Iris pigment epithelial cell (primary cell): ENCODE measurements at regions not wholly inside any gene's neighbourhood (a gene's known extent, or its start where the extent isn't known, plus 50 kb on each side); places are given as distances from the start of the nearest gene placed in this dataset.
"Not testable (repeated sequence)": the region's sequence is repeated elsewhere in the genome, so short reads cannot be mapped to it uniquely, and the experiment has no call there.

ENCODE experiments used
- DNase-seq: peaks from one replicate; pipeline ENCODE4 v3.0.0-alpha.2; 2011; ENCODE audit warnings: low read depth

GRCh38 chr14:30305346-30305745 lies 253.6 kb upstream of the G2E3 start:
- DNase-seq, result no peak

- no peak for DNase-seq
These were observed 249.6 kb upstream of the G2E3 start for GRCh38 chr14:30309405-30309804.

- no peak for DNase-seq
These were observed 246.7 kb upstream of the G2E3 start for GRCh38 chr14:30312214-30312613.

GRCh38 chr14:30317729-30318128 lies 241.2 kb upstream of the G2E3 start:
- DNase-seq, result no peak

- no peak for DNase-seq
These were observed 236.1 kb upstream of the G2E3 start for GRCh38 chr14:30322819-30323218.

GRCh38 chr14:30330033-30330432 lies 228.9 kb upstream of the G2E3 start:
- no peak for DNase-seq

- DNase-seq, result peak; percentile 4
These were observed 228.5 kb upstream of the G2E3 start for GRCh38 chr14:30330445-30330844.

GRCh38 chr14:30331030-30331429 lies 227.9 kb upstream of the G2E3 start:
- no peak for DNase-seq

GRCh38 chr14:30332374-30332773 lies 226.6 kb upstream of the G2E3 start:
- DNase-seq, result no peak

- DNase-seq, result peak; percentile 11
These were observed 225.0 kb upstream of the G2E3 start for GRCh38 chr14:30333934-30334333.

- no peak for DNase-seq
These were observed 221.5 kb upstream of the G2E3 start for GRCh38 chr14:30337456-30337855.

- DNase-seq, result no peak
These were observed 219.6 kb upstream of the G2E3 start for GRCh38 chr14:30339311-30339901.

- no peak for DNase-seq
These were observed 218.5 kb upstream of the G2E3 start for GRCh38 chr14:30340495-30340894.

GRCh38 chr14:30345511-30345910 lies 213.4 kb upstream of the G2E3 start:
- DNase-seq, result no peak

GRCh38 chr14:30348445-30348844 lies 210.5 kb upstream of the G2E3 start:
- no peak for DNase-seq

- no peak for DNase-seq
These were observed 209.4 kb upstream of the G2E3 start for GRCh38 chr14:30349520-30349919.

- no peak for DNase-seq
These were observed 204.5 kb upstream of the G2E3 start for GRCh38 chr14:30354439-30354838.

- peak; percentile 34 for DNase-seq
These were observed 203.5 kb upstream of the G2E3 start for GRCh38 chr14:30355431-30355913.

GRCh38 chr14:30356438-30357202 lies 202.3 kb upstream of the G2E3 start:
- no peak for DNase-seq

- no peak for DNase-seq
These were observed 201.2 kb upstream of the G2E3 start for GRCh38 chr14:30357791-30358190.

GRCh38 chr14:30362369-30363218 lies 196.4 kb upstream of the G2E3 start:
- no peak for DNase-seq

GRCh38 chr14:30363219-30363880 lies 195.6 kb upstream of the G2E3 start:
- not testable (repeated sequence) for DNase-seq
